Gastroesophageal sphincter (tissue), 3 donors: ENCODE measurements at regions not wholly inside any gene's neighbourhood (a gene's known extent, or its start where the extent isn't known, plus 50 kb on each side); places are given as distances from the start of the nearest gene placed in this dataset.

Source experiments
- POLR2A ChIP-seq, 2 donors: fragments of 450-650 bp; IDR thresholded peaks; one replicate each; pipeline ENCODE4 v1.6.1; 2017; ENCODE audit warnings: antibody characterized with exemption in 2 of 2, mild to moderate bottlenecking in 2 of 2, moderate library complexity in 1 of 2
- POLR2AphosphoS5 ChIP-seq: sonication (generic); formaldehyde crosslinking; IDR thresholded peaks from one replicate; pipeline ENCODE4 v1.6.1; 2017; ENCODE audit warnings: antibody characterized with exemption
- TF ChIP-seq, protein P1 (sequence below), 4 experiments: fragments of 200-600 bp in 2 of 4; fragments of 450-650 bp in 2 of 4; sonication (generic) in 1 of 4; IDR thresholded peaks; one replicate each; pipeline ENCODE4 v1.5.1; 2017 to 2019; ENCODE audit warnings: antibody characterized with exemption in 4 of 4, mild to moderate bottlenecking in 2 of 4, moderate library complexity in 2 of 4

DNA sequence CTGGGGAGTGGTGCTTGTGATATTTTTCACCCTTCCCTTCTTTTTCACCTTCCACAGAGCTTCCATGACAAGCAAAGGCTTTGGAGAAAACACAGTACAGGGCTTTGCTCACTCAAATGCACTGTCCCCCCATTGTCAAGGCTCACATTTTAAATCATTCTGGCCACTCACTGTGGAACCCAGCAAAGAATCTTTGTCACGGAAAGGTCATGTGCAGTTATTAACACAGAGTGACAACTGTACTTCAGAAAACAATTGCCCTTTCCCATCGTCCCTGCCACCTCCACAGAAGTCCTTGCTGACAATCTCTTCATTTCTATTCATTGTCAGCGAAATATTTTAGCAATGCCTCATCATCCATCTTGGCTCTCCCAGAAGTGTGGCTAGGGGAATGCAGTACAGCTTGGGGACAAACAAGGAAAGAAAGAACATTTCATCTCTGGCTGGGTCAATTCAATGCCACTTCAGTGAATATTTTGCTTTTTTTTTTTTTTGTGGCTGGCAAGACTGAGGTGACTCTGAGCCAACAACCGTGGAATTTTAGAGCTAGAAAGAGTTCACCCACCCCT lies 851.0 kb downstream of the KCNMA1 start:
- TF ChIP-seq, protein P1, sequence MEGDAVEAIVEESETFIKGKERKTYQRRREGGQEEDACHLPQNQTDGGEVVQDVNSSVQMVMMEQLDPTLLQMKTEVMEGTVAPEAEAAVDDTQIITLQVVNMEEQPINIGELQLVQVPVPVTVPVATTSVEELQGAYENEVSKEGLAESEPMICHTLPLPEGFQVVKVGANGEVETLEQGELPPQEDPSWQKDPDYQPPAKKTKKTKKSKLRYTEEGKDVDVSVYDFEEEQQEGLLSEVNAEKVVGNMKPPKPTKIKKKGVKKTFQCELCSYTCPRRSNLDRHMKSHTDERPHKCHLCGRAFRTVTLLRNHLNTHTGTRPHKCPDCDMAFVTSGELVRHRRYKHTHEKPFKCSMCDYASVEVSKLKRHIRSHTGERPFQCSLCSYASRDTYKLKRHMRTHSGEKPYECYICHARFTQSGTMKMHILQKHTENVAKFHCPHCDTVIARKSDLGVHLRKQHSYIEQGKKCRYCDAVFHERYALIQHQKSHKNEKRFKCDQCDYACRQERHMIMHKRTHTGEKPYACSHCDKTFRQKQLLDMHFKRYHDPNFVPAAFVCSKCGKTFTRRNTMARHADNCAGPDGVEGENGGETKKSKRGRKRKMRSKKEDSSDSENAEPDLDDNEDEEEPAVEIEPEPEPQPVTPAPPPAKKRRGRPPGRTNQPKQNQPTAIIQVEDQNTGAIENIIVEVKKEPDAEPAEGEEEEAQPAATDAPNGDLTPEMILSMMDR (IDR thresholded peaks at IDR 0.05) = no peak
- TF ChIP-seq POLR2A (IDR thresholded peaks at IDR 0.05) (no peak), POLR2AphosphoS5 (no peak)
